Osteoblast (primary cell): ENCODE measurements at regions not wholly inside any gene's neighbourhood (a gene's known extent, or its start where the extent isn't known, plus 50 kb on each side); places are given as distances from the start of the nearest gene placed in this dataset.
"Not testable (repeated sequence)": the region's sequence is repeated elsewhere in the genome, so short reads cannot be mapped to it uniquely, and the experiment has no call there.

Experiments used
- DNase-seq: peaks from one replicate; pipeline ENCODE4 v3.0.0; 2011; ENCODE audit warnings: low spot score, mixed read lengths; ENCODE audit not compliant: insufficient read length; ENCODE audit errors: missing footprints
- H2AFZ ChIP-seq: 2 replicates; pipeline ENCODE4 v1.6.0; 2011; ENCODE audit warnings: mild to moderate bottlenecking, low read length
- H3K27ac ChIP-seq: 2 replicates; pipeline ENCODE4 v1.5.1; 2011; ENCODE audit warnings: mild to moderate bottlenecking, low read depth, low read length, moderate library complexity
- H3K27me3 ChIP-seq: 2 replicates; pipeline ENCODE4 v1.6.0; 2012; ENCODE audit warnings: mild to moderate bottlenecking, control low read depth, inconsistent platforms, low read length, moderate library complexity; ENCODE audit not compliant: insufficient read depth
- H3K36me3 ChIP-seq: 2 replicates; pipeline ENCODE4 v1.5.1; 2011; ENCODE audit warnings: mild to moderate bottlenecking, low read length, control low read depth, moderate library complexity; ENCODE audit not compliant: insufficient read depth
- H3K4me1 ChIP-seq: 2 replicates; pipeline ENCODE4 v1.5.1; 2011; ENCODE audit warnings: mild to moderate bottlenecking, low read length, control low read depth, moderate library complexity; ENCODE audit not compliant: insufficient read depth
- H3K4me2 ChIP-seq: 2 replicates; pipeline ENCODE4 v1.6.0; 2011; ENCODE audit warnings: mild to moderate bottlenecking, low read length; ENCODE audit not compliant: insufficient read depth
- H3K4me3 ChIP-seq: fragments of 200-600 bp; sonication (generic); 3 replicates; pipeline ENCODE4 v1.5.1; 2012; ENCODE audit warnings: mild to moderate bottlenecking, low read length, inconsistent platforms; ENCODE audit not compliant: insufficient read depth
- H3K79me2 ChIP-seq: 2 replicates; pipeline ENCODE4 v1.6.0; 2012; ENCODE audit warnings: mild to moderate bottlenecking, low read length, control low read depth, inconsistent platforms; ENCODE audit not compliant: insufficient read depth
- H3K9me3 ChIP-seq: 2 replicates; pipeline ENCODE4 v1.5.1; 2011; ENCODE audit warnings: low read depth, low read length, control low read depth
- H4K20me1 ChIP-seq: 2 replicates; pipeline ENCODE4 v1.6.0; 2012; ENCODE audit warnings: mild to moderate bottlenecking, low read length, control low read depth; ENCODE audit not compliant: insufficient read depth
- TF ChIP-seq, protein P1 (sequence below): IDR thresholded peaks from 2 replicates; pipeline ENCODE4 v1.5.1; 2011; ENCODE audit warnings: mild to moderate bottlenecking, low read depth, low read length, moderate library complexity; ENCODE audit errors: extremely low read depth

DNA sequence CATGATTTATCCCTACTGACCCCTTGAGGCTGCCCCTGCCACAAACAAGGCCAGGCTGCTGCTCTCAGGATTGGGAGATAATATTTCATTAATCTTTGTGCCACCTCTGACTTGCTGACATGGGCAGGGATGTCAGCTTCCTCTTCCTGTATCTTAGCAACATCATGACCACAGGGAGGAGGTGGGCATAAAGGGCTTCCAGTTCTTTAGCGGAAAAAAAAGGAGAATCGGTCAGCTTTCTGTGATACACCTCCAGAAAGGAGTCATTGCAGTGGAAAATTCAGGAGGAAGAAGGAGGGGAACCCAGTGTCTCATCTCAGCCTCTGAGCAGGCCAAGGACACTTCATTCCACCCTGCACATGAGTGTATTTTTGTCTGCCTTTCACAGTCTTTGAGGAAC is 206.8 kb upstream of the SDK2 start:
- H3K36me3 ChIP-seq, result no peaks in the 10 kb centered on the region
- H3K27me3 ChIP-seq, result no peaks in the 10 kb centered on the region
- no peak overlapping the region for H3K4me2 ChIP-seq
- no peak overlapping the region for H3K4me3 ChIP-seq
- TF ChIP-seq, protein P1, sequence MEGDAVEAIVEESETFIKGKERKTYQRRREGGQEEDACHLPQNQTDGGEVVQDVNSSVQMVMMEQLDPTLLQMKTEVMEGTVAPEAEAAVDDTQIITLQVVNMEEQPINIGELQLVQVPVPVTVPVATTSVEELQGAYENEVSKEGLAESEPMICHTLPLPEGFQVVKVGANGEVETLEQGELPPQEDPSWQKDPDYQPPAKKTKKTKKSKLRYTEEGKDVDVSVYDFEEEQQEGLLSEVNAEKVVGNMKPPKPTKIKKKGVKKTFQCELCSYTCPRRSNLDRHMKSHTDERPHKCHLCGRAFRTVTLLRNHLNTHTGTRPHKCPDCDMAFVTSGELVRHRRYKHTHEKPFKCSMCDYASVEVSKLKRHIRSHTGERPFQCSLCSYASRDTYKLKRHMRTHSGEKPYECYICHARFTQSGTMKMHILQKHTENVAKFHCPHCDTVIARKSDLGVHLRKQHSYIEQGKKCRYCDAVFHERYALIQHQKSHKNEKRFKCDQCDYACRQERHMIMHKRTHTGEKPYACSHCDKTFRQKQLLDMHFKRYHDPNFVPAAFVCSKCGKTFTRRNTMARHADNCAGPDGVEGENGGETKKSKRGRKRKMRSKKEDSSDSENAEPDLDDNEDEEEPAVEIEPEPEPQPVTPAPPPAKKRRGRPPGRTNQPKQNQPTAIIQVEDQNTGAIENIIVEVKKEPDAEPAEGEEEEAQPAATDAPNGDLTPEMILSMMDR, result no peak
- H3K27ac ChIP-seq, result no peak overlapping the region
- no peaks in the 10 kb centered on the region for H4K20me1 ChIP-seq
- H2AFZ ChIP-seq, result no peak overlapping the region
- H3K4me1 ChIP-seq, result no peaks in the 10 kb centered on the region
- no peak for DNase-seq
- H3K79me2 ChIP-seq, result no peaks in the 10 kb centered on the region
- H3K9me3 ChIP-seq, result no peaks in the 10 kb centered on the region

DNA sequence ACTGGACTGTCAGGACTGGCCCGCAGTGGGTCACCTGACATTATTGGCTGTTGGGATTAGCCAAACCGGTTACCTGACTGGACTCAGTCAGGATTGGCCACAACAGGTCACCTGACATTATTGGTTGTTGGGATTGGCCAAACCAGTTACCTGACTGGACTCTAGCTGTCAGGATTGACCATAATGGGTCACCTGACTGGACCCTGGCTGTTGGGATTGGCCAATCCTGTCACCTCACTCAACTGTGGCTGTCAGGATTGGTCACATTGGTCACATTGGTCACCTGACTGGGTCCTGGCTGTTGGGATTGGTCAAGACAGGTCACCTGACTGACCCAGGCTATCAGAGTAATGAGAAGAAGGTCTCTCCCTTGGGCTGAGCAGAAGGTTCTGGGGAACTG is 207.7 kb upstream of the SDK2 start:
- Histone ChIP-seq H3K27ac (no peak overlapping the region), H3K27me3 (no peaks in the 10 kb centered on the region), H3K9me3 (no peaks in the 10 kb centered on the region), H3K4me2 (no peak overlapping the region), H3K4me3 (no peak overlapping the region), H3K4me1 (no peaks in the 10 kb centered on the region), H2AFZ (no peak overlapping the region), H3K36me3 (no peaks in the 10 kb centered on the region), H3K79me2 (no peaks in the 10 kb centered on the region), H4K20me1 (no peaks in the 10 kb centered on the region)
- TF ChIP-seq, protein P1, result no peak
- no peak for DNase-seq

DNA sequence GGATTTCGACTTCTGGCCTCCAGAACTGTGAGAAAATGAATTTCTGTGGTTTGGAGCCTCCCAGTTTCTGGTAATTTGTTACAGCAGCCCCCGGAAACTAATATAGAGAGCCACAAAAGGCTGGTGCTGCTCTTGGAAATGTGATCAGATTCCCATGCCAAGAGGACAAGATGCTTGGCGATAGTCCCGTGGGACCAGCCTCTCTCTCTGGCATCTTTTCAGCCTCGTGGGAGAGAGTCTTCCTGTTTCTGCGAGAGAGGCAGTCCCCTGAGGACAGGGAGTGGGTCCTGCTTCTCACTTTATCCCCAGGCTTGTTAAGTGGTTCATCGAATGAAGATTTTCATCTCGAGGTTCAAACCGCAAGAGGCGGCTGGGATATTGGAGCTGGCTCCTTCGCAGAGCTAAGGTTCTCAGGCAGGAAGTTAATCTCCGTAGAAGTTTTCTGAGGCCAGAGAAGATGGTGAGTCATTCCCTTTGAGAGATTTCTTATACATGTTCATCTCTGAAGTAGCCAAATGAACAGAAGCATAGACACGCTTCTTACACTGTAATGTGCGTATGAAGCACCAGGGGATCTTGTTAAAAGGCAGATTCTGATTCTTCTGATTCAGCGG is 211.6 kb upstream of the SDK2 start:
- no peaks in the 10 kb centered on the region for H3K9me3 ChIP-seq
- H2AFZ ChIP-seq, result no peak overlapping the region
- no peak overlapping the region for H3K4me2 ChIP-seq
- no peaks in the 10 kb centered on the region for H3K79me2 ChIP-seq
- H3K4me3 ChIP-seq, result no peak overlapping the region
- DNase-seq, result no peak
- TF ChIP-seq, protein P1, result no peak
- no peaks in the 10 kb centered on the region for H3K4me1 ChIP-seq
- H3K36me3 ChIP-seq, result no peaks in the 10 kb centered on the region
- H4K20me1 ChIP-seq, result no peaks in the 10 kb centered on the region
- H3K27ac ChIP-seq, result no peak overlapping the region
- no peaks in the 10 kb centered on the region for H3K27me3 ChIP-seq

DNA sequence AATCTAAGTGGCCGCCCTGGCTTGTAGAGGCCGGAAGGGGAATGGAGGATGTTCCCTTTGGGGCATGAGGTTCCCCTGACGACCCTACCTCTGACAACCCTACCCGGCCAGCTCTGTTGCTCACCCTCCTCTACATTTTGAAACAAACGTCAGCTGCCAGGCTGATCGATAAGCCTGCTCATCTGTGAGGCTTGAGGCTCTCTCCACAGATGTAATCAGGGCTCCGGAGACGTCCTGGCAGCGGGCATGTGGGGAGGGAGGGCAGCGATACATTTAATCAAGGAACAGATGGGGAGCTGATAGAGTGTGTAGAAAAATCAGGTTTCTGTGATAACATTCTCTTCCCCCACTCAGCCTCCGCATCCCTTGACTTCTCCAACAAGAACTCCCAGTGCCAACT is 212.3 kb upstream of the SDK2 start:
- no peak overlapping the region for H2AFZ ChIP-seq
- H3K4me1 ChIP-seq, result no peaks in the 10 kb centered on the region
- no peak for DNase-seq
- no peak overlapping the region for H3K4me2 ChIP-seq
- no peaks in the 10 kb centered on the region for H3K27me3 ChIP-seq
- H4K20me1 ChIP-seq, result no peaks in the 10 kb centered on the region
- H3K79me2 ChIP-seq, result no peaks in the 10 kb centered on the region
- H3K36me3 ChIP-seq, result no peaks in the 10 kb centered on the region
- no peak overlapping the region for H3K27ac ChIP-seq
- TF ChIP-seq, protein P1, result no peak
- H3K4me3 ChIP-seq, result no peak overlapping the region
- H3K9me3 ChIP-seq, result no peaks in the 10 kb centered on the region

DNA sequence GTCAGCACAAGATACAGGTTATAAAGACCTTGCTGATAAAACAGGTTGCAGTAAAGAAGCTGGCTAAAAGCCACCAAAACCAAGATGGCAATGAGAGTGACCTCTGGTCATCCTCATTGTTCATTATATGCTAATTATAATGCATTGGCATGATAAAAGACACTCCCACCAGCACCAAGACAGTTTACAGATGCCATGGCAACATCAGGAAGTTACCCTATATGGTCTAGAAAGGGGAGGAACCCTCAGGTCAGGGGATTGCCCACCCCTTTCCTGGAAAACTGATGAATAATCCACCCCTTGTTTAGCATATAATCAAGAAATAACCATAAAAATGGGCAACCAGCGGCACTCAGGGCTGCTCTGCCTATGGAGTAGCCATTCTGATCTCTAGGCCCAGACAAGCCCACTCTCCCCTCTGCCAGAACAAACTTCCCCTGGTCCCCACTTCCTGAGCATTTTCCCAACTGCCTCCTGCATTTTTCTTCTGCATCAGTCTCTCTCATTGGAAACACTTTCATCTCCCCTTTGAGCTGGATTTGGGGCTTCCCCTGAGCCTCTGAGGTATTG is 215.3 kb upstream of the SDK2 start:
- H3K36me3 ChIP-seq, H3K4me1 ChIP-seq, H3K4me3 ChIP-seq, H2AFZ ChIP-seq, H3K27me3 ChIP-seq, H4K20me1 ChIP-seq, H3K79me2 ChIP-seq, DNase-seq, H3K27ac ChIP-seq, H3K9me3 ChIP-seq, H3K4me2 ChIP-seq: not testable (repeated sequence)
